ENCODE measurements at regions not wholly inside any gene's neighbourhood (a gene's known extent, or its start where the extent isn't known, plus 50 kb on each side); places are given as distances from the start of the nearest gene placed in this dataset.

DNA sequence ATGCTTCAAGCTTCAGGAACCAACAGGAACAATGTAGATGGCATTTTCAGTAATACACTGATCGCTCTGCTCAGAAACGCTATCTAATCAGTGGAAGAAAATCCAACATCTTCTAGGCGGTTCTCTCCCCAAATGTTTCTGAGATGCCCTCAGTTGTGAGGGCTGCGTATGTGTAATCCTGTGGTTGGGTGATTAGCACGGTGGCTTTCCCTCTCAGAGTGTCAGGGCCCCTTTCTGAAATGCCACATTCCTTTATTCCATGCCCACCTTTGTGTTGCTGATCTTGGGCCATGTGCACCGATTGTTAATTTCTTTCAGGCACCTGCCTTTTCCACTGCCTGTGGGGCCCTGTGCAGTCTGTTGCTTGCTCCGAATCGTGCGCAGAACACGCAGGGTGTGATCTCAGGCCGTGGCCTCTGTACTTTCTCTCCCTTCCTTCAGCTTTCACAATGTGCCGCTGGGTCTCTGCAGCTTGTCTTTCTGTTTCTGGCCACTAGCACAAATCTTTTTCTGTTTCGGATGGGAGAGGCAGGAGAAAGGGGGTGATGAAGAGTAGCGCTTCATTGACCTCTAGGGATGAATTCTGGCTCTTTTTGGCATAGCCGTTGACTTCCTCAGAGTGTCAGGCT lies 324.0 kb downstream of the PARP8 start:
- TF ChIP-seq PKNOX1 (IDR thresholded peaks at IDR 0.05) = no peak
- no peak for TF ChIP-seq FOXA1 (IDR thresholded peaks at IDR 0.05)
- TF ChIP-seq CTBP1 (IDR thresholded peaks at IDR 0.05; ENCODE audit: borderline replicate concordance) = no peak
- no peak for TF ChIP-seq SP1 (IDR thresholded peaks at IDR 0.05)
- no peak for TF ChIP-seq FOXM1 (IDR thresholded peaks at IDR 0.05; ENCODE audit: borderline replicate concordance)
- TF ChIP-seq BHLHE40 (IDR thresholded peaks at IDR 0.05; ENCODE audit: borderline replicate concordance) = no peak
- TF ChIP-seq ARNT (IDR thresholded peaks at IDR 0.05) = no peak
- TF ChIP-seq SUZ12 (IDR thresholded peaks at IDR 0.05) = no peak
- no peak for TF ChIP-seq L3MBTL2 (conservative IDR thresholded peaks at IDR 0.05)
